ENCODE measurements at regions not wholly inside any gene's neighbourhood (a gene's known extent, or its start where the extent isn't known, plus 50 kb on each side); places are given as distances from the start of the nearest gene placed in this dataset.
"Not testable (repeated sequence)": the region's sequence is repeated elsewhere in the genome, so short reads cannot be mapped to it uniquely, and the experiment has no call there.

- Histone ChIP-seq H3K36me3 (ENCODE audit: insufficient read depth, low read depth, low read length) (no peaks in the 10 kb centered on the region), H3K9me3 (ENCODE audit: insufficient read depth, low read depth, low read length) (peaks cover 5% of the 10 kb centered on the region; the same call in 1 of the 2 replicates), H3K27me3 (ENCODE audit: insufficient read depth, low read length) (no peaks in the 10 kb centered on the region), H3K4me1 (ENCODE audit: insufficient read depth, low read length) (no peaks in the 10 kb centered on the region), H3K4me3 (ENCODE audit: low read length) (no peak overlapping the region), H3K9ac (ENCODE audit: low read depth, low read length) (no peak overlapping the region), H3K27ac (ENCODE audit: low read length) (no peak overlapping the region)
Observed at GRCh38 chr11:11207428-11207827, 145.6 kb downstream of the CSNK2A3 start.

GRCh38 chr11:11206484-11206883 is 146.6 kb downstream of the CSNK2A3 start:
- Histone ChIP-seq H3K4me3 (ENCODE audit: low read length) (no peak overlapping the region), H3K9me3 (ENCODE audit: insufficient read depth, low read depth, low read length) (peaks cover 7% of the 10 kb centered on the region; the same call in 1 of the 2 replicates), H3K36me3 (ENCODE audit: insufficient read depth, low read depth, low read length) (no peaks in the 10 kb centered on the region), H3K27ac (ENCODE audit: low read length) (no peak overlapping the region), H3K4me1 (ENCODE audit: insufficient read depth, low read length) (no peaks in the 10 kb centered on the region), H3K9ac (ENCODE audit: low read depth, low read length) (no peak overlapping the region), H3K27me3 (ENCODE audit: insufficient read depth, low read length) (no peaks in the 10 kb centered on the region)

- no peaks in the 10 kb centered on the region for H3K27me3 ChIP-seq (ENCODE audit: insufficient read depth, low read length)
- peaks cover 7% of the 10 kb centered on the region; the same call in 1 of the 2 replicates for H3K9me3 ChIP-seq (ENCODE audit: insufficient read depth, low read depth, low read length)
- H3K27ac ChIP-seq (ENCODE audit: low read length) = no peak overlapping the region
- H3K36me3 ChIP-seq (ENCODE audit: insufficient read depth, low read depth, low read length) = no peaks in the 10 kb centered on the region
- H3K9ac ChIP-seq (ENCODE audit: low read depth, low read length) = no peak overlapping the region
- H3K4me1 ChIP-seq (ENCODE audit: insufficient read depth, low read length) = no peaks in the 10 kb centered on the region
- H3K4me3 ChIP-seq (ENCODE audit: low read length) = no peak overlapping the region
Observed at GRCh38 chr11:11202885-11203284, 150.2 kb downstream of the CSNK2A3 start.

GRCh38 chr11:11201302-11201701 is 151.7 kb downstream of the CSNK2A3 start:
- H3K36me3 ChIP-seq (ENCODE audit: insufficient read depth, low read depth, low read length) = not testable (repeated sequence)

GRCh38 chr11:11192541-11192940 is 160.5 kb downstream of the CSNK2A3 start:
- no peaks in the 10 kb centered on the region for H3K27me3 ChIP-seq (ENCODE audit: insufficient read depth, low read length)
- no peak overlapping the region for H3K4me3 ChIP-seq (ENCODE audit: low read length)
- peaks cover 3% of the 10 kb centered on the region for H3K9me3 ChIP-seq (ENCODE audit: insufficient read depth, low read depth, low read length)
- H3K4me1 ChIP-seq (ENCODE audit: insufficient read depth, low read length) = no peaks in the 10 kb centered on the region
- no peak overlapping the region for H3K9ac ChIP-seq (ENCODE audit: low read depth, low read length)
- H3K36me3 ChIP-seq (ENCODE audit: insufficient read depth, low read depth, low read length) = no peaks in the 10 kb centered on the region
- no peak overlapping the region for H3K27ac ChIP-seq (ENCODE audit: low read length)

More at GRCh38 chr11:11201302-11201701, 151.7 kb downstream of the CSNK2A3 start:
- H3K4me3 ChIP-seq (ENCODE audit: low read length); H3K27me3 ChIP-seq (ENCODE audit: insufficient read depth, low read length); H3K27ac ChIP-seq (ENCODE audit: low read length); H3K9me3 ChIP-seq (ENCODE audit: insufficient read depth, low read depth, low read length); H3K4me1 ChIP-seq (ENCODE audit: insufficient read depth, low read length); H3K9ac ChIP-seq (ENCODE audit: low read depth, low read length): not testable (repeated sequence)

GRCh38 chr11:11189506-11189905 is 163.5 kb downstream of the CSNK2A3 start:
- Histone ChIP-seq H3K9me3 (ENCODE audit: insufficient read depth, low read depth, low read length) (peaks cover 3% of the 10 kb centered on the region), H3K27me3 (ENCODE audit: insufficient read depth, low read length) (no peaks in the 10 kb centered on the region), H3K27ac (ENCODE audit: low read length) (no peak overlapping the region), H3K4me3 (ENCODE audit: low read length) (no peak overlapping the region), H3K4me1 (ENCODE audit: insufficient read depth, low read length) (no peaks in the 10 kb centered on the region), H3K9ac (ENCODE audit: low read depth, low read length) (no peak overlapping the region), H3K36me3 (ENCODE audit: insufficient read depth, low read depth, low read length) (no peaks in the 10 kb centered on the region)

GRCh38 chr11:11186249-11186648 is 166.8 kb downstream of the CSNK2A3 start:
- H3K27ac ChIP-seq (ENCODE audit: low read length) = no peak overlapping the region
- H3K9ac ChIP-seq (ENCODE audit: low read depth, low read length) = no peak overlapping the region
- no peaks in the 10 kb centered on the region for H3K36me3 ChIP-seq (ENCODE audit: insufficient read depth, low read depth, low read length)
- H3K4me3 ChIP-seq (ENCODE audit: low read length) = no peak overlapping the region
- no peaks in the 10 kb centered on the region for H3K4me1 ChIP-seq (ENCODE audit: insufficient read depth, low read length)
- H3K9me3 ChIP-seq (ENCODE audit: insufficient read depth, low read depth, low read length) = no peaks in the 10 kb centered on the region; the same call in 1 of the 2 replicates
- H3K27me3 ChIP-seq (ENCODE audit: insufficient read depth, low read length) = no peaks in the 10 kb centered on the region

GRCh38 chr11:11182261-11182660 is 170.8 kb downstream of the CSNK2A3 start:
- Histone ChIP-seq H3K27me3 (ENCODE audit: insufficient read depth, low read length) (no peaks in the 10 kb centered on the region), H3K4me3 (ENCODE audit: low read length) (no peak overlapping the region), H3K27ac (ENCODE audit: low read length) (no peak overlapping the region), H3K9me3 (ENCODE audit: insufficient read depth, low read depth, low read length) (no peaks in the 10 kb centered on the region), H3K36me3 (ENCODE audit: insufficient read depth, low read depth, low read length) (no peaks in the 10 kb centered on the region), H3K9ac (ENCODE audit: low read depth, low read length) (no peak overlapping the region), H3K4me1 (ENCODE audit: insufficient read depth, low read length) (no peaks in the 10 kb centered on the region)

GRCh38 chr11:11178671-11179638 is 174.1 kb downstream of the CSNK2A3 start:
- Histone ChIP-seq H3K27me3 (ENCODE audit: insufficient read depth, low read length) (no peaks in the 10 kb centered on the region), H3K9me3 (ENCODE audit: insufficient read depth, low read depth, low read length) (no peaks in the 10 kb centered on the region; the same call in 1 of the 2 replicates), H3K4me1 (ENCODE audit: insufficient read depth, low read length) (no peaks in the 10 kb centered on the region), H3K9ac (ENCODE audit: low read depth, low read length) (no peak overlapping the region), H3K4me3 (ENCODE audit: low read length) (no peak overlapping the region), H3K27ac (ENCODE audit: low read length) (no peak overlapping the region), H3K36me3 (ENCODE audit: insufficient read depth, low read depth, low read length) (no peaks in the 10 kb centered on the region)

GRCh38 chr11:11177156-11177808 is 175.8 kb downstream of the CSNK2A3 start:
- Histone ChIP-seq H3K9me3 (ENCODE audit: insufficient read depth, low read depth, low read length) (no peaks in the 10 kb centered on the region; the same call in 1 of the 2 replicates), H3K27ac (ENCODE audit: low read length) (no peak overlapping the region), H3K4me3 (ENCODE audit: low read length) (no peak overlapping the region), H3K4me1 (ENCODE audit: insufficient read depth, low read length) (no peaks in the 10 kb centered on the region), H3K36me3 (ENCODE audit: insufficient read depth, low read depth, low read length) (no peaks in the 10 kb centered on the region), H3K9ac (ENCODE audit: low read depth, low read length) (no peak overlapping the region), H3K27me3 (ENCODE audit: insufficient read depth, low read length) (no peaks in the 10 kb centered on the region)

GRCh38 chr11:11173316-11174025 is 179.6 kb downstream of the CSNK2A3 start:
- Histone ChIP-seq H3K4me1 (ENCODE audit: insufficient read depth, low read length) (no peaks in the 10 kb centered on the region), H3K9ac (ENCODE audit: low read depth, low read length) (no peak overlapping the region), H3K9me3 (ENCODE audit: insufficient read depth, low read depth, low read length) (no peaks in the 10 kb centered on the region; the same call in 1 of the 2 replicates), H3K36me3 (ENCODE audit: insufficient read depth, low read depth, low read length) (no peaks in the 10 kb centered on the region), H3K4me3 (ENCODE audit: low read length) (no peak overlapping the region), H3K27me3 (ENCODE audit: insufficient read depth, low read length) (no peaks in the 10 kb centered on the region), H3K27ac (ENCODE audit: low read length) (no peak overlapping the region)

Data from iPS-20b (cell line).